PC-3 (cell line): ENCODE measurements at regions not wholly inside any gene's neighbourhood (a gene's known extent, or its start where the extent isn't known, plus 50 kb on each side); places are given as distances from the start of the nearest gene placed in this dataset.

Experiments
- ATAC-seq: fragments of 200-7000 bp; cut with Tn5 transposase; 2 replicates; pipeline ENCODE4 v1.9.1; 2020; ENCODE audit warnings: mild to moderate bottlenecking, moderate library complexity
- BruUV-seq: library from RNA; stranded (reverse); fragments of 400-500 nt; replicated peaks from 2 replicates; lab custom pipeline; 2021; lab: Mats Ljungman, UMichigan
- CTCF ChIA-PET: fragments of 300-600 bp; sonication (Branson Sonifier 250); formaldehyde crosslinking; loops from one replicate; lab custom pipeline; 2022; ENCODE audit warnings: antibody characterized with exemption; lab: Charles Lee
- POLR2A ChIA-PET: fragments of 300-600 bp; sonication (Branson Sonifier 250); formaldehyde crosslinking; loops from one replicate; lab custom pipeline; 2022; ENCODE audit warnings: antibody characterized with exemption; ENCODE audit not compliant: unreplicated experiment; lab: Charles Lee
- DNase-seq: peaks from one replicate; pipeline ENCODE4 v3.0.0-alpha.2; 2015
- H2AFZ ChIP-seq: fragments of 300-600 bp; sonication (generic); 2 replicates; pipeline ENCODE4 v1.6.0; 2016; ENCODE audit warnings: antibody characterized with exemption, low read length
- H3F3A ChIP-seq: fragments of 300-600 bp; sonication (generic); one replicate; pipeline ENCODE4 v1.6.0; 2017; ENCODE audit warnings: antibody characterized with exemption, low read length, control low read depth, mild to moderate bottlenecking; ENCODE audit not compliant: unreplicated experiment
- H3K27ac ChIP-seq: fragments of 300-600 bp; sonication (generic); 2 replicates; pipeline ENCODE4 v1.5.1; 2016; ENCODE audit warnings: mild to moderate bottlenecking, low read length
- H3K27me3 ChIP-seq: fragments of 300-600 bp; sonication (generic); 2 replicates; pipeline ENCODE4 v1.6.1; 2016; ENCODE audit warnings: low read length, mixed read lengths
- H3K36me3 ChIP-seq: fragments of 300-600 bp; sonication (generic); 2 replicates; pipeline ENCODE4 v1.6.1; 2016; ENCODE audit warnings: low read depth, mixed run types, low read length, mixed read lengths
- H3K4me1 ChIP-seq: fragments of 300-600 bp; sonication (generic); 2 replicates; pipeline ENCODE4 v1.5.1; 2016; ENCODE audit warnings: low read length; ENCODE audit not compliant: insufficient read depth
- H3K4me2 ChIP-seq: fragments of 300-600 bp; sonication (generic); 2 replicates; pipeline ENCODE4 v1.6.0; 2016; ENCODE audit warnings: low read length
- H3K4me3 ChIP-seq: fragments of 300-600 bp; sonication (generic); 2 replicates; pipeline ENCODE4 v1.5.1; 2016; ENCODE audit warnings: mild to moderate bottlenecking, low read length, mixed read lengths
- H3K79me2 ChIP-seq: fragments of 300-600 bp; sonication (generic); 2 replicates; pipeline ENCODE4 v1.6.1; 2017; ENCODE audit warnings: low read length, mixed read lengths
- H3K9ac ChIP-seq: fragments of 300-600 bp; sonication (generic); 2 replicates; pipeline ENCODE4 v1.6.0; 2016; ENCODE audit warnings: mild to moderate bottlenecking, low read length
- H3K9me2 ChIP-seq: fragments of 300-600 bp; sonication (generic); replicated peaks from 2 replicates; pipeline ENCODE4 v1.6.1; 2016; ENCODE audit warnings: mixed run types, low read length, mixed read lengths
- H3K9me3 ChIP-seq: fragments of 300-600 bp; sonication (generic); 2 replicates; pipeline ENCODE4 v1.6.1; 2016; ENCODE audit warnings: low read length, mixed read lengths
- H4K20me1 ChIP-seq: fragments of 300-600 bp; sonication (generic); 2 replicates; pipeline ENCODE4 v1.6.1; 2016; ENCODE audit warnings: low read length, mixed read lengths
- EZH2 ChIP-seq: fragments of 300-600 bp; sonication (generic); IDR thresholded peaks from one replicate; pipeline ENCODE4 v1.6.1; 2017; ENCODE audit warnings: antibody characterized with exemption, mild to moderate bottlenecking, low read length; ENCODE audit not compliant: unreplicated experiment
- EZH2phosphoT487 ChIP-seq: fragments of 300-600 bp; sonication (generic); IDR thresholded peaks from 2 replicates; pipeline ENCODE4 v1.6.1; 2018; ENCODE audit warnings: mild to moderate bottlenecking, antibody characterized with exemption, low read length, borderline replicate concordance
- intact Hi-C: fragments of 100-400 bp; cut with micrococcal nuclease; formaldehyde crosslinking; loops from 2 replicates; pipeline ENCODE4 v1.9.0; 2023
- TF ChIP-seq, protein P1 (sequence below): fragments of 300-600 bp; sonication (generic); conservative IDR thresholded peaks from 2 replicates; pipeline ENCODE4 v1.5.1; 2017; ENCODE audit warnings: antibody characterized with exemption, low read depth, mild to moderate bottlenecking, low read length

GRCh38 chr12:66851134-66851533, 172.3 kb upstream of the GRIP1 start:
- BruUV-seq, result no TSS peak
- CTCF ChIA-PET, result interaction anchor here (0.6 kb wide), 1 partner anchor 134 kb away, joined by 4 read pairs; no protein-coding TSS in a partner anchor
- no peaks in the 10 kb centered on the region for H4K20me1 ChIP-seq
- no peaks in the 10 kb centered on the region for H3K36me3 ChIP-seq
- H3K79me2 ChIP-seq, result no peaks in the 10 kb centered on the region
- no peak overlapping the region for H3K4me2 ChIP-seq
- H3F3A ChIP-seq, result no peaks in the 10 kb centered on the region
- H3K9me2 ChIP-seq, result no peaks in the 10 kb centered on the region
- no peaks in the 10 kb centered on the region for H3K4me1 ChIP-seq
- POLR2A ChIA-PET, result interaction anchor here (0.7 kb wide), 1 partner anchor 410 kb away, joined by 3 read pairs; no protein-coding TSS in a partner anchor
- H3K27ac ChIP-seq, result no peak overlapping the region
- intact Hi-C loops, result no loop called here
- TF ChIP-seq EZH2 (no peak), EZH2phosphoT487 (no peak)
- TF ChIP-seq, protein P1, sequence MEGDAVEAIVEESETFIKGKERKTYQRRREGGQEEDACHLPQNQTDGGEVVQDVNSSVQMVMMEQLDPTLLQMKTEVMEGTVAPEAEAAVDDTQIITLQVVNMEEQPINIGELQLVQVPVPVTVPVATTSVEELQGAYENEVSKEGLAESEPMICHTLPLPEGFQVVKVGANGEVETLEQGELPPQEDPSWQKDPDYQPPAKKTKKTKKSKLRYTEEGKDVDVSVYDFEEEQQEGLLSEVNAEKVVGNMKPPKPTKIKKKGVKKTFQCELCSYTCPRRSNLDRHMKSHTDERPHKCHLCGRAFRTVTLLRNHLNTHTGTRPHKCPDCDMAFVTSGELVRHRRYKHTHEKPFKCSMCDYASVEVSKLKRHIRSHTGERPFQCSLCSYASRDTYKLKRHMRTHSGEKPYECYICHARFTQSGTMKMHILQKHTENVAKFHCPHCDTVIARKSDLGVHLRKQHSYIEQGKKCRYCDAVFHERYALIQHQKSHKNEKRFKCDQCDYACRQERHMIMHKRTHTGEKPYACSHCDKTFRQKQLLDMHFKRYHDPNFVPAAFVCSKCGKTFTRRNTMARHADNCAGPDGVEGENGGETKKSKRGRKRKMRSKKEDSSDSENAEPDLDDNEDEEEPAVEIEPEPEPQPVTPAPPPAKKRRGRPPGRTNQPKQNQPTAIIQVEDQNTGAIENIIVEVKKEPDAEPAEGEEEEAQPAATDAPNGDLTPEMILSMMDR, result no peak
- H3K9me3 ChIP-seq, result no peaks in the 10 kb centered on the region
- DNase-seq (no peak), ATAC-seq (no peak)
- H3K4me3 ChIP-seq, result no peak overlapping the region
- no peak overlapping the region for H3K9ac ChIP-seq
- no peaks in the 10 kb centered on the region for H3K27me3 ChIP-seq
- H2AFZ ChIP-seq, result no peak overlapping the region

DNA sequence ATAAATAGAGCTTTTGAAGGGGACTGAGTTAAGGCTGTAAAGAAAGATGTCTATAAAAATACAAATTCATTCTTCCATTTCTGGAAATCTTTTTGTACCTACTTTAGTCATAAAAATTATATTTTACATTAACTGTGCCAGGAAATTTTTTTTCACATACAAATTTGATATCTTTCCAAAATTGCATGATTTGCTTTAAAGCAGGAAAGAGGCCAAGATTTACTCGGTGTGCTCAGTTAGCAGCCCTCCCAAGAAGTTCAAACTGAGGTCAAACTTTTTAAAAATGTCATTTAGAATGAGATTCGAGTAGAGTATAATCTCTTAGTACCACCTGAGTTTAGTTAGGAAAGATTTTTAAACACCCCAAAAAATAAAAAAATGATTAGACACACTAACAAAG, 173.2 kb upstream of the GRIP1 start:
- H3K36me3 ChIP-seq, result no peaks in the 10 kb centered on the region
- no peaks in the 10 kb centered on the region for H3K9me2 ChIP-seq
- no peaks in the 10 kb centered on the region for H3K79me2 ChIP-seq
- H3F3A ChIP-seq, result no peaks in the 10 kb centered on the region
- H4K20me1 ChIP-seq, result no peaks in the 10 kb centered on the region
- TF ChIP-seq EZH2phosphoT487 (no peak), EZH2 (no peak)
- TF ChIP-seq, protein P1, result no peak
- no peaks in the 10 kb centered on the region for H3K9me3 ChIP-seq
- no peaks in the 10 kb centered on the region for H3K27me3 ChIP-seq
- no peak overlapping the region for H3K4me3 ChIP-seq
- ChIA-PET POLR2A (no interaction called here), CTCF (interaction anchor here (0.7 kb wide), 1 partner anchor 23 kb away, joined by 3 read pairs; no protein-coding TSS in a partner anchor)
- no TSS peak for BruUV-seq
- H3K4me2 ChIP-seq, result no peak overlapping the region
- no peaks in the 10 kb centered on the region for H3K4me1 ChIP-seq
- ATAC-seq (no peak), DNase-seq (no peak)
- no peak overlapping the region for H3K9ac ChIP-seq
- H2AFZ ChIP-seq, result no peak overlapping the region
- no peak overlapping the region for H3K27ac ChIP-seq
- intact Hi-C loops, result no loop called here

DNA sequence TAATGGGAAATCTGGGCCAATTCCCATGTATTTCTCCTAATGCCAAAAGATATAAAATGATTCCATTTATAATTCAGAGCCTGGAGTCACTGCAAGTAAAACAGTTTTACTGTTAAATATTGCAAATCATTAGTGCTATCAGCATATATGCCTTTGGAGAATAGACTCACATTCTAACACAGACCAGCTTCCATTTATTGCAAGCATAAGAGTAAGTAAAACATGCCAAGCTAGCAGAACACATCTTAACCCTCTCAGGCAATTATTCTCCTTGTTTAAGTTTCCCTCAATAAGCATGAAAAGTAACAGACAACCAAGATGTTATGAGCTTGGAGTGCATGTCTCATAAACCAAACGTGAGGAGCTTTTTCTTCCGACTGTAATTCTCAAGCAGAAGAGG, 173.9 kb upstream of the GRIP1 start:
- no peak overlapping the region for H3K27ac ChIP-seq
- H3K9me3 ChIP-seq, result no peaks in the 10 kb centered on the region
- no peaks in the 10 kb centered on the region for H3K4me1 ChIP-seq
- no peak for DNase-seq
- no peak for ATAC-seq
- no peaks in the 10 kb centered on the region for H3K79me2 ChIP-seq
- H3K9me2 ChIP-seq, result no peaks in the 10 kb centered on the region
- no peak overlapping the region for H3K9ac ChIP-seq
- BruUV-seq, result no TSS peak
- H3K4me3 ChIP-seq, result no peak overlapping the region
- no peaks in the 10 kb centered on the region for H4K20me1 ChIP-seq
- no peaks in the 10 kb centered on the region for H3K27me3 ChIP-seq
- no peaks in the 10 kb centered on the region for H3F3A ChIP-seq
- intact Hi-C loops, result no loop called here
- H3K36me3 ChIP-seq, result no peaks in the 10 kb centered on the region
- TF ChIP-seq EZH2phosphoT487, result no peak
- no peak for TF ChIP-seq EZH2
- TF ChIP-seq, protein P1, result no peak
- H2AFZ ChIP-seq, result no peak overlapping the region
- no peak overlapping the region for H3K4me2 ChIP-seq
- CTCF ChIA-PET, result no interaction called here
- POLR2A ChIA-PET, result interaction anchor here (0.6 kb wide), 1 partner anchor 43 kb away, joined by 3 read pairs; no protein-coding TSS in a partner anchor
